ENCODE measurements at regions not wholly inside any gene's neighbourhood (a gene's known extent, or its start where the extent isn't known, plus 50 kb on each side); places are given as distances from the start of the nearest gene placed in this dataset.

DNA sequence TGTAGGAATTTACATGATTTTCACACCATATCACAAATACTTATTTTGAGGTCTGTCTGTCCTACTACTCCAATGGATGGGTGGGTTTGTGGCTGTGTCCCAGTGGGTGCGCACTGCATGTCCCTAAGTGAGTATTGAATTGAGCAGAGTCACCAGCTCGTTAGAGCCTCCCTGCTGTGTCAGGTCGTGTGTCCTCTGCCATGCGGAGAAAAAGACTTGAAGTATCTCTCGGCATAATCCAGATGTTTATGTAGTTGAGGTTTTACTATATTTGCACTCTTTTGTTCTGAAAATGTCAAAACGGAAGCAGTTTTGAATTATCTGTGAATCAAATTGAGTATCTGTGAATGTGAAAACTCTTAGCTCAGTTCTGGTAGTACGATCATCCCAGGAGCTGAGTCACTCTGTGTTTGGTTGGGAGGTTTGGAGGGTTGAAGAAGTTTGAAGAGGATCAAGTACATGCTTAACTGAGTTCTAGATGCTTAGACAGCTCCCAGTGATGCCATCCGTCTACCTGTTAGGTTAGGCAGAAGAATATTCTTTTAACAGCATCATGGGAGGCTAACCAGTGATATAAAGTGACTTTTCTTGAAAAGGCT is 194.2 kb downstream of the TENT4A start:
- H3K27ac Mint-ChIP-seq (ENCODE audit: unreplicated experiment) = no peak overlapping the region
- H3K9me3 Mint-ChIP-seq = peaks cover 3% of the 10 kb centered on the region
- H3K4me3 Mint-ChIP-seq = no peak overlapping the region
- no peaks in the 10 kb centered on the region for H3K36me3 Mint-ChIP-seq (ENCODE audit: low read depth)
- H3K4me1 Mint-ChIP-seq = no peaks in the 10 kb centered on the region
- peaks cover 6% of the 10 kb centered on the region for H3K27me3 Mint-ChIP-seq (ENCODE audit: low read depth)
- TF ChIP-seq, protein P1, sequence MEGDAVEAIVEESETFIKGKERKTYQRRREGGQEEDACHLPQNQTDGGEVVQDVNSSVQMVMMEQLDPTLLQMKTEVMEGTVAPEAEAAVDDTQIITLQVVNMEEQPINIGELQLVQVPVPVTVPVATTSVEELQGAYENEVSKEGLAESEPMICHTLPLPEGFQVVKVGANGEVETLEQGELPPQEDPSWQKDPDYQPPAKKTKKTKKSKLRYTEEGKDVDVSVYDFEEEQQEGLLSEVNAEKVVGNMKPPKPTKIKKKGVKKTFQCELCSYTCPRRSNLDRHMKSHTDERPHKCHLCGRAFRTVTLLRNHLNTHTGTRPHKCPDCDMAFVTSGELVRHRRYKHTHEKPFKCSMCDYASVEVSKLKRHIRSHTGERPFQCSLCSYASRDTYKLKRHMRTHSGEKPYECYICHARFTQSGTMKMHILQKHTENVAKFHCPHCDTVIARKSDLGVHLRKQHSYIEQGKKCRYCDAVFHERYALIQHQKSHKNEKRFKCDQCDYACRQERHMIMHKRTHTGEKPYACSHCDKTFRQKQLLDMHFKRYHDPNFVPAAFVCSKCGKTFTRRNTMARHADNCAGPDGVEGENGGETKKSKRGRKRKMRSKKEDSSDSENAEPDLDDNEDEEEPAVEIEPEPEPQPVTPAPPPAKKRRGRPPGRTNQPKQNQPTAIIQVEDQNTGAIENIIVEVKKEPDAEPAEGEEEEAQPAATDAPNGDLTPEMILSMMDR (conservative IDR thresholded peaks at IDR 0.05) = no peak
- no peak for DNase-seq (ENCODE audit: low read depth, low spot score)

DNA sequence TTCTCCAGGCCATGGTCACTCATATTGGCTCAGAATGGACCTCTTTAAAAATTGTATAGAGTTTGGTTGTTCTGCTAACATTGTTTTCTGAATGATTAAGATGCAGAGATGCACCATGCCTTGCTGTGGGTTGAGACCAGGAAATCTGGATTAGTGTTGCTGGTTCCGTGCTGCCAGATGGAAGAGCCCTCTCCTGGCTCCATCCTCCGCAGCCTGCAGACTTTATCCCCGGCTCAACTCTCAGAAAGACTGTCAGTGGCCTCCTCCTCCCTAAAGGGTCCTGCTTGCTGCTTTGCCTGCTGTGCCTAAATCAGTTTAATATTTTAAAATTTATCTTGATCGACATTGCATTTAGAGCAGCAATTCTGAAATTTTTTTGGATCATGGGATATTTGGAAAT is 196.7 kb downstream of the TENT4A start:
- no peak overlapping the region for H3K27ac Mint-ChIP-seq (ENCODE audit: unreplicated experiment)
- no peak overlapping the region for H3K4me3 Mint-ChIP-seq
- no peaks in the 10 kb centered on the region for H3K4me1 Mint-ChIP-seq
- TF ChIP-seq, protein P1 (conservative IDR thresholded peaks at IDR 0.05) = no peak
- peaks cover 8% of the 10 kb centered on the region for H3K9me3 Mint-ChIP-seq
- H3K27me3 Mint-ChIP-seq (ENCODE audit: low read depth) = peaks cover 6% of the 10 kb centered on the region
- H3K36me3 Mint-ChIP-seq (ENCODE audit: low read depth) = no peaks in the 10 kb centered on the region
- no peak for DNase-seq (ENCODE audit: low read depth, low spot score)

DNA sequence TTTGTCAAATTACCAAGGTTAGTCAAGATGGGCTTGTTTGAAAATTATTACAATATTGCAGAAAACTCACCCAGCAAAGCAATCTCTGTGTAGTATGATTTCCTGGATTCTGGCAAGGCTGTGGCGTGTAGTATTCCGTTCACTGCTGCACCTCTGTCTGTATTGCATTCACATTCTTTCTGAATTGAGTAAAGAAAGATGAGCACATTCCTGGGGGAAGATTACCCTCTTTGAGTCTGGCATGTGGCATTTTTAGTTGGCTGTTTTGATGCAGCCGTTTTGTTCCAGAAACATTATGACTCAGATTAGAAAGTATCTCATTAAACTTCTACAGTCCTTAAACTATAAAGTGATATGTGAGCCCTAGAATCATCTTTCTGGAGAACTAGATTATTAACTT is 197.7 kb downstream of the TENT4A start:
- TF ChIP-seq, protein P1 (conservative IDR thresholded peaks at IDR 0.05) = no peak
- no peaks in the 10 kb centered on the region for H3K4me1 Mint-ChIP-seq
- H3K27ac Mint-ChIP-seq (ENCODE audit: unreplicated experiment) = no peak overlapping the region
- H3K4me3 Mint-ChIP-seq = no peak overlapping the region
- H3K9me3 Mint-ChIP-seq = peaks cover 8% of the 10 kb centered on the region
- no peak for DNase-seq (ENCODE audit: low read depth, low spot score)
- H3K36me3 Mint-ChIP-seq (ENCODE audit: low read depth) = no peaks in the 10 kb centered on the region
- peaks cover 6% of the 10 kb centered on the region for H3K27me3 Mint-ChIP-seq (ENCODE audit: low read depth)

DNA sequence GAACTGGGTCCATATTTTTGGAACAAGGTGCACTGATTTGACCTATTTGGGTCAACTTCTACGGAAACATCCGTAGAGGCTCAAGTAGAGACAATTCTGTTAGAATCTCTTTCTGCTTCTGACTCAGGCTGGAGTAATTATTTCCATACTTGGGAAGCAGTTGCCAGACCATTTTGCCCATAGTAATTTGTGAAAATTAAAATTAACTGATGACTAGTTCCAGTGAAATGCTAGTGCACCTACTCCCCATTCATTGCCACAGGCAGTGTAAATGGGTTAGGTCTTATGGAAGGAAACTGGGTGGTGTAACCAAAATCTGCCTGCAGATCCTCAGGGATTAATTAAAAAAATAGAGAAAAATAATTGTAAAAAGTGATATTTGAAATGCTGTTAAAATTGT is 201.1 kb downstream of the TENT4A start:
- Mint-ChIP-seq H3K36me3 (ENCODE audit: low read depth) (no peaks in the 10 kb centered on the region), H3K4me3 (no peak overlapping the region), H3K27me3 (ENCODE audit: low read depth) (peaks cover 12% of the 10 kb centered on the region), H3K9me3 (peaks cover 7% of the 10 kb centered on the region), H3K27ac (ENCODE audit: unreplicated experiment) (no peak overlapping the region), H3K4me1 (no peaks in the 10 kb centered on the region)
- no peak for DNase-seq (ENCODE audit: low read depth, low spot score)
- TF ChIP-seq, protein P1 (conservative IDR thresholded peaks at IDR 0.05) = no peak

DNA sequence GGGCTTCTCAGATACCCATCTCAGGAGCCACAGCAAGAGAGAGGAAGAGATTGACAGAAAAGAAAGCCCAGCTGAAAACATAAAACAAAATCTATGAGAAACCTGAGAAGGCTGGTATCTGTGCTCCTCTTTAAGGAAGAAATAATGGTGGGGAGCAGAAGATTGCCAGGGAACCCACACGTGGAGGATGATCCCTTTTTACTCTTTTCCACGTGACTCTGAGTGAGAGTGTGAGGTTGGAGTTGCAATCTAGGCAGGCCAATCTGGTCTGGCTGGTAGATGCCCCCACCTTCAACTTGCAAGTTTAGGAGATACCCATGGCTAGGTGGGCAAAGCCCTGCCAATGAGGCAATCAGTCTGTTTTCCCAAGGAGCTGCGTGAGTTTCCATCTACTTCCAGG is 202.3 kb downstream of the TENT4A start:
- Mint-ChIP-seq H3K36me3 (ENCODE audit: low read depth) (no peaks in the 10 kb centered on the region), H3K9me3 (peaks cover 7% of the 10 kb centered on the region), H3K27me3 (ENCODE audit: low read depth) (peaks cover 16% of the 10 kb centered on the region), H3K27ac (ENCODE audit: unreplicated experiment) (no peak overlapping the region), H3K4me1 (no peaks in the 10 kb centered on the region), H3K4me3 (no peak overlapping the region)
- TF ChIP-seq, protein P1 (conservative IDR thresholded peaks at IDR 0.05) = no peak
- no peak for DNase-seq (ENCODE audit: low read depth, low spot score)
